ENCODE measurements at regions not wholly inside any gene's neighbourhood (a gene's known extent, or its start where the extent isn't known, plus 50 kb on each side); places are given as distances from the start of the nearest gene placed in this dataset.

DNA sequence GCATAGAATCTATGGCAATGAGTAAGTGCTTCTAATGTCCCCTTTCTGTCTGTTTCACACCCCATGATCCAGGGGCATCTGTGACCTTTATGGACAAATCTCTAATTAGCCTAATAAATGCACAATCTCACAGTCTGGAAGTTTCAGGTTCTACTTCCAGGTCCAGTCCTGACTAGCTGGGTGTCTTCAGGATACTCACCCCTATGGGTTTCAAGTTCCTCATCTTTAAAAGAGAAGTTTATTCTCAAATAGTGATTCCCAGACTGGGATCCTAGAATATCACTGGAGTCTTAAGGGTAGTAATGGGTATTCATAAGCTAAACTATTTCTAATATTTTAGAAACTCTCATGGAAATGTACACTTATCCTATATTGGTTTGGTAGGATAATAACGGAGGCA, 77.2 kb upstream of the ABCA1 start:
- TF ChIP-seq ESRRG (CRISPR knock-in tag; IDR thresholded peaks at IDR 0.05), result no peak
- TF ChIP-seq PPARA (CRISPR knock-in tag; IDR thresholded peaks at IDR 0.05; ENCODE audit: borderline replicate concordance), result no peak
- no peak for TF ChIP-seq ZNF70 (CRISPR knock-in tag; IDR thresholded peaks at IDR 0.05)
- TF ChIP-seq ZFP3 (CRISPR knock-in tag; IDR thresholded peaks at IDR 0.05), result no peak
- TF ChIP-seq ARNTL (CRISPR knock-in tag; IDR thresholded peaks at IDR 0.05; ENCODE audit: borderline replicate concordance, low read depth), result no peak
- no peak for TF ChIP-seq ZFP30 (CRISPR knock-in tag; IDR thresholded peaks at IDR 0.05)
- no peak for TF ChIP-seq OSR1 (CRISPR knock-in tag; IDR thresholded peaks at IDR 0.05)
- no peak for TF ChIP-seq ZNF565 (CRISPR knock-in tag; conservative IDR thresholded peaks at IDR 0.05; ENCODE audit: low read depth)
- no peak for TF ChIP-seq RARB (CRISPR knock-in tag; IDR thresholded peaks at IDR 0.05)
- no peak for TF ChIP-seq ISL1 (CRISPR knock-in tag; IDR thresholded peaks at IDR 0.05)
- TF ChIP-seq, protein P1, sequence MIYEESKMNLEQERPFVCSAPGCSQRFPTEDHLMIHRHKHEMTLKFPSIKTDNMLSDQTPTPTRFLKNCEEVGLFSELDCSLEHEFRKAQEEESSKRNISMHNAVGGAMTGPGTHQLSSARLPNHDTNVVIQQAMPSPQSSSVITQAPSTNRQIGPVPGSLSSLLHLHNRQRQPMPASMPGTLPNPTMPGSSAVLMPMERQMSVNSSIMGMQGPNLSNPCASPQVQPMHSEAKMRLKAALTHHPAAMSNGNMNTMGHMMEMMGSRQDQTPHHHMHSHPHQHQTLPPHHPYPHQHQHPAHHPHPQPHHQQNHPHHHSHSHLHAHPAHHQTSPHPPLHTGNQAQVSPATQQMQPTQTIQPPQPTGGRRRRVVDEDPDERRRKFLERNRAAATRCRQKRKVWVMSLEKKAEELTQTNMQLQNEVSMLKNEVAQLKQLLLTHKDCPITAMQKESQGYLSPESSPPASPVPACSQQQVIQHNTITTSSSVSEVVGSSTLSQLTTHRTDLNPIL (CRISPR knock-in tag; IDR thresholded peaks at IDR 0.05; ENCODE audit: low read depth), result no peak
- TF ChIP-seq SNAI2 (CRISPR knock-in tag; IDR thresholded peaks at IDR 0.05), result no peak
- TF ChIP-seq, protein P2, sequence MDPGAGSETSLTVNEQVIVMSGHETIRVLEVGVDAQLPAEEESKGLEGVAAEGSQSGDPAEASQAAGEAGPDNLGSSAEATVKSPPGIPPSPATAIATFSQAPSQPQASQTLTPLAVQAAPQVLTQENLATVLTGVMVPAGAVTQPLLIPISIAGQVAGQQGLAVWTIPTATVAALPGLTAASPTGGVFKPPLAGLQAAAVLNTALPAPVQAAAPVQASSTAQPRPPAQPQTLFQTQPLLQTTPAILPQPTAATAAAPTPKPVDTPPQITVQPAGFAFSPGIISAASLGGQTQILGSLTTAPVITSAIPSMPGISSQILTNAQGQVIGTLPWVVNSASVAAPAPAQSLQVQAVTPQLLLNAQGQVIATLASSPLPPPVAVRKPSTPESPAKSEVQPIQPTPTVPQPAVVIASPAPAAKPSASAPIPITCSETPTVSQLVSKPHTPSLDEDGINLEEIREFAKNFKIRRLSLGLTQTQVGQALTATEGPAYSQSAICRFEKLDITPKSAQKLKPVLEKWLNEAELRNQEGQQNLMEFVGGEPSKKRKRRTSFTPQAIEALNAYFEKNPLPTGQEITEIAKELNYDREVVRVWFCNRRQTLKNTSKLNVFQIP (CRISPR knock-in tag; IDR thresholded peaks at IDR 0.05; ENCODE audit: borderline replicate concordance, low read depth), result no peak
- TF ChIP-seq GLIS3 (CRISPR knock-in tag; IDR thresholded peaks at IDR 0.05), result no peak
- ATAC-seq, result no peak

DNA sequence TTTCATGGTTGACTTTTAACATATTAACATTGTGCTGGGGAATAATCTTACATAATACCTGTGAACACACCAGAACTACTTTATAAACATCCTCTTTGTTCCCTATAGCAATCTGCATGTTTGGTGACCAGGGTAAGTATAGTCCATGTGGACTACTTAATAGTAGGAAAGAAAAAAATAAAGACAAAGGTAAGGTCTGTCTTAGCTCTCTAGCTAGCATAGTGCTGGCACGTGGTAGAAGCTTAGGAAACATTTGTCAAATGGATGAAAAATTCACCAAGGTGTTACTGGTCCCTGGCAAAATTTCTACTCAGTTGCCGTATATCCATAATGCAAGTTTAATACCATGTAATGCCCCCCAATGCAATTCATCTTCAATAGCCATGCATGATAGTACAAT, 78.6 kb upstream of the ABCA1 start:
- TF ChIP-seq RARB (CRISPR knock-in tag; IDR thresholded peaks at IDR 0.05) (no peak), OSR1 (CRISPR knock-in tag; IDR thresholded peaks at IDR 0.05) (no peak), BACH2 (CRISPR knock-in tag; IDR thresholded peaks at IDR 0.05; ENCODE audit: borderline replicate concordance) (no peak), ISL1 (CRISPR knock-in tag; IDR thresholded peaks at IDR 0.05) (no peak), ZNF565 (CRISPR knock-in tag; conservative IDR thresholded peaks at IDR 0.05; ENCODE audit: low read depth) (no peak), TCF4 (CRISPR knock-in tag; IDR thresholded peaks at IDR 0.05; ENCODE audit: borderline replicate concordance) (no peak), PPARA (CRISPR knock-in tag; IDR thresholded peaks at IDR 0.05; ENCODE audit: borderline replicate concordance) (no peak), ZC3H10 (CRISPR knock-in tag; IDR thresholded peaks at IDR 0.05) (no peak), ZNF70 (CRISPR knock-in tag; IDR thresholded peaks at IDR 0.05) (no peak), ZNF8 (CRISPR knock-in tag; IDR thresholded peaks at IDR 0.05) (no peak), ZFP3 (CRISPR knock-in tag; IDR thresholded peaks at IDR 0.05) (no peak), ESRRG (CRISPR knock-in tag; IDR thresholded peaks at IDR 0.05) (no peak), ZFP30 (CRISPR knock-in tag; IDR thresholded peaks at IDR 0.05) (no peak), GLIS3 (CRISPR knock-in tag; IDR thresholded peaks at IDR 0.05) (no peak)
- TF ChIP-seq, protein P3, sequence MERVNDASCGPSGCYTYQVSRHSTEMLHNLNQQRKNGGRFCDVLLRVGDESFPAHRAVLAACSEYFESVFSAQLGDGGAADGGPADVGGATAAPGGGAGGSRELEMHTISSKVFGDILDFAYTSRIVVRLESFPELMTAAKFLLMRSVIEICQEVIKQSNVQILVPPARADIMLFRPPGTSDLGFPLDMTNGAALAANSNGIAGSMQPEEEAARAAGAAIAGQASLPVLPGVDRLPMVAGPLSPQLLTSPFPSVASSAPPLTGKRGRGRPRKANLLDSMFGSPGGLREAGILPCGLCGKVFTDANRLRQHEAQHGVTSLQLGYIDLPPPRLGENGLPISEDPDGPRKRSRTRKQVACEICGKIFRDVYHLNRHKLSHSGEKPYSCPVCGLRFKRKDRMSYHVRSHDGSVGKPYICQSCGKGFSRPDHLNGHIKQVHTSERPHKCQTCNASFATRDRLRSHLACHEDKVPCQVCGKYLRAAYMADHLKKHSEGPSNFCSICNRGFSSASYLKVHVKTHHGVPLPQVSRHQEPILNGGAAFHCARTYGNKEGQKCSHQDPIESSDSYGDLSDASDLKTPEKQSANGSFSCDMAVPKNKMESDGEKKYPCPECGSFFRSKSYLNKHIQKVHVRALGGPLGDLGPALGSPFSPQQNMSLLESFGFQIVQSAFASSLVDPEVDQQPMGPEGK (CRISPR knock-in tag; IDR thresholded peaks at IDR 0.05; ENCODE audit: borderline replicate concordance), result no peak
- TF ChIP-seq, protein P1 (CRISPR knock-in tag; IDR thresholded peaks at IDR 0.05; ENCODE audit: low read depth), result no peak
- TF ChIP-seq, protein P2 (CRISPR knock-in tag; IDR thresholded peaks at IDR 0.05; ENCODE audit: borderline replicate concordance, low read depth), result no peak
- TF ChIP-seq, protein P4, sequence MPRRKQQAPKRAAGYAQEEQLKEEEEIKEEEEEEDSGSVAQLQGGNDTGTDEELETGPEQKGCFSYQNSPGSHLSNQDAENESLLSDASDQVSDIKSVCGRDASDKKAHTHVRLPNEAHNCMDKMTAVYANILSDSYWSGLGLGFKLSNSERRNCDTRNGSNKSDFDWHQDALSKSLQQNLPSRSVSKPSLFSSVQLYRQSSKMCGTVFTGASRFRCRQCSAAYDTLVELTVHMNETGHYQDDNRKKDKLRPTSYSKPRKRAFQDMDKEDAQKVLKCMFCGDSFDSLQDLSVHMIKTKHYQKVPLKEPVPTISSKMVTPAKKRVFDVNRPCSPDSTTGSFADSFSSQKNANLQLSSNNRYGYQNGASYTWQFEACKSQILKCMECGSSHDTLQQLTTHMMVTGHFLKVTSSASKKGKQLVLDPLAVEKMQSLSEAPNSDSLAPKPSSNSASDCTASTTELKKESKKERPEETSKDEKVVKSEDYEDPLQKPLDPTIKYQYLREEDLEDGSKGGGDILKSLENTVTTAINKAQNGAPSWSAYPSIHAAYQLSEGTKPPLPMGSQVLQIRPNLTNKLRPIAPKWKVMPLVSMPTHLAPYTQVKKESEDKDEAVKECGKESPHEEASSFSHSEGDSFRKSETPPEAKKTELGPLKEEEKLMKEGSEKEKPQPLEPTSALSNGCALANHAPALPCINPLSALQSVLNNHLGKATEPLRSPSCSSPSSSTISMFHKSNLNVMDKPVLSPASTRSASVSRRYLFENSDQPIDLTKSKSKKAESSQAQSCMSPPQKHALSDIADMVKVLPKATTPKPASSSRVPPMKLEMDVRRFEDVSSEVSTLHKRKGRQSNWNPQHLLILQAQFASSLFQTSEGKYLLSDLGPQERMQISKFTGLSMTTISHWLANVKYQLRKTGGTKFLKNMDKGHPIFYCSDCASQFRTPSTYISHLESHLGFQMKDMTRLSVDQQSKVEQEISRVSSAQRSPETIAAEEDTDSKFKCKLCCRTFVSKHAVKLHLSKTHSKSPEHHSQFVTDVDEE (CRISPR knock-in tag; IDR thresholded peaks at IDR 0.05), result no peak
- TF ChIP-seq, protein P5, sequence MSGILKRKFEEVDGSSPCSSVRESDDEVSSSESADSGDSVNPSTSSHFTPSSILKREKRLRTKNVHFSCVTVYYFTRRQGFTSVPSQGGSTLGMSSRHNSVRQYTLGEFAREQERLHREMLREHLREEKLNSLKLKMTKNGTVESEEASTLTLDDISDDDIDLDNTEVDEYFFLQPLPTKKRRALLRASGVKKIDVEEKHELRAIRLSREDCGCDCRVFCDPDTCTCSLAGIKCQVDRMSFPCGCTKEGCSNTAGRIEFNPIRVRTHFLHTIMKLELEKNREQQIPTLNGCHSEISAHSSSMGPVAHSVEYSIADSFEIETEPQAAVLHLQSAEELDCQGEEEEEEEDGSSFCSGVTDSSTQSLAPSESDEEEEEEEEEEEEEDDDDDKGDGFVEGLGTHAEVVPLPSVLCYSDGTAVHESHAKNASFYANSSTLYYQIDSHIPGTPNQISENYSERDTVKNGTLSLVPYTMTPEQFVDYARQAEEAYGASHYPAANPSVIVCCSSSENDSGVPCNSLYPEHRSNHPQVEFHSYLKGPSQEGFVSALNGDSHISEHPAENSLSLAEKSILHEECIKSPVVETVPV (CRISPR knock-in tag; IDR thresholded peaks at IDR 0.05), result no peak
- no peak; the same call in 2 of the 3 replicates for ATAC-seq
